Mesodermal cell (in vitro differentiated cells): ENCODE measurements at regions not wholly inside any gene's neighbourhood (a gene's known extent, or its start where the extent isn't known, plus 50 kb on each side); places are given as distances from the start of the nearest gene placed in this dataset.

ENCODE experiments used
- H3K27ac ChIP-seq: 2 replicates; pipeline ENCODE4 v1.7.0; 2013; ENCODE audit warnings: mild to moderate bottlenecking, low read depth, low read length, moderate library complexity; ENCODE audit not compliant: severe bottlenecking
- H3K36me3 ChIP-seq: 2 replicates; pipeline ENCODE4 v1.7.1; 2013; ENCODE audit warnings: mild to moderate bottlenecking, low read length, moderate library complexity; ENCODE audit not compliant: control insufficient read depth, insufficient read depth
- H3K4me1 ChIP-seq: one replicate; pipeline ENCODE4 v1.7.1; 2013; ENCODE audit warnings: mild to moderate bottlenecking, low read length; ENCODE audit not compliant: insufficient read depth, control insufficient read depth, poor library complexity, severe bottlenecking
- H3K4me3 ChIP-seq: 2 replicates; pipeline ENCODE4 v1.7.0; 2013; ENCODE audit warnings: low read length, control low read depth, mild to moderate bottlenecking; ENCODE audit not compliant: insufficient read depth, poor library complexity, severe bottlenecking; ENCODE audit errors: extremely low read depth
- H3K9me3 ChIP-seq: 2 replicates; pipeline ENCODE4 v1.7.1; 2013; ENCODE audit warnings: mild to moderate bottlenecking, low read length, moderate library complexity; ENCODE audit not compliant: control insufficient read depth
- WGBS, 2 experiments: methylation state at CpG; one replicate each; pipeline ENCODE4 v1.1.5; 2013; ENCODE audit warnings: missing lambda C conversion rate in 2 of 2; ENCODE audit not compliant: insufficient coverage in 2 of 2; 5-methylcytosine and 5-hydroxymethylcytosine counted together

- no peaks in the 10 kb centered on the region for H3K36me3 ChIP-seq
- no peak overlapping the region for H3K27ac ChIP-seq
- 86 to 92% methylated on average over 2 of the region's 4 CpGs for WGBS, 2 experiments
- no peak overlapping the region for H3K4me3 ChIP-seq
- H3K9me3 ChIP-seq, result no peaks in the 10 kb centered on the region
- no peaks in the 10 kb centered on the region for H3K4me1 ChIP-seq
Observed at GRCh38 chr4:53813998-53814397, 222.7 kb upstream of the LNX1 start.

- Histone ChIP-seq H3K36me3 (no peaks in the 10 kb centered on the region), H3K4me1 (no peaks in the 10 kb centered on the region), H3K27ac (no peak overlapping the region), H3K9me3 (no peaks in the 10 kb centered on the region), H3K4me3 (no peak overlapping the region)
- 93 to 95% methylated on average over 4 of the region's 4 CpGs for WGBS, 2 experiments
Observed at GRCh38 chr4:53810643-53811042, 219.4 kb upstream of the LNX1 start.

GRCh38 chr4:53809816-53810215 is 218.5 kb upstream of the LNX1 start:
- H3K4me1 ChIP-seq, result no peaks in the 10 kb centered on the region
- 83 to 92% methylated on average over 2 of the region's 3 CpGs for WGBS, 2 experiments
- H3K4me3 ChIP-seq, result no peak overlapping the region
- no peaks in the 10 kb centered on the region for H3K9me3 ChIP-seq
- no peaks in the 10 kb centered on the region for H3K36me3 ChIP-seq
- no peak overlapping the region for H3K27ac ChIP-seq

- Histone ChIP-seq H3K9me3 (no peaks in the 10 kb centered on the region), H3K27ac (no peak overlapping the region), H3K4me1 (no peaks in the 10 kb centered on the region), H3K4me3 (no peak overlapping the region), H3K36me3 (no peaks in the 10 kb centered on the region)
- WGBS, 2 experiments, result 81 to 88% methylated on average over 5 of the region's 5 CpGs
Observed at GRCh38 chr4:53805291-53805690, 214.0 kb upstream of the LNX1 start.

GRCh38 chr4:53804719-53805118 is 213.4 kb upstream of the LNX1 start:
- Histone ChIP-seq H3K9me3 (no peaks in the 10 kb centered on the region), H3K27ac (no peak overlapping the region), H3K36me3 (no peaks in the 10 kb centered on the region), H3K4me1 (no peaks in the 10 kb centered on the region), H3K4me3 (no peak overlapping the region)
- 83 to 100% methylated on average over 1 of the region's 2 CpGs for WGBS, 2 experiments

- Histone ChIP-seq H3K27ac (no peak overlapping the region), H3K9me3 (no peaks in the 10 kb centered on the region), H3K4me3 (no peak overlapping the region), H3K36me3 (no peaks in the 10 kb centered on the region), H3K4me1 (no peaks in the 10 kb centered on the region)
- WGBS, 2 experiments, result 63% methylated on average over 1 of the region's 2 CpGs; no CpG with 5 or more reads in 1 of the 2 experiments
Observed at GRCh38 chr4:53802500-53802899, 211.2 kb upstream of the LNX1 start.

GRCh38 chr4:53801373-53801772 is 210.1 kb upstream of the LNX1 start:
- Histone ChIP-seq H3K4me3 (no peak overlapping the region), H3K9me3 (no peaks in the 10 kb centered on the region), H3K4me1 (no peaks in the 10 kb centered on the region), H3K27ac (no peak overlapping the region), H3K36me3 (no peaks in the 10 kb centered on the region)
- WGBS, 2 experiments, result no CpG with 5 or more reads among the region's 3 CpGs

GRCh38 chr4:53800741-53801140 is 209.5 kb upstream of the LNX1 start:
- H3K4me3 ChIP-seq, result no peak overlapping the region
- WGBS, 2 experiments, result 93 to 100% methylated on average over 2 to 3 of the region's 3 CpGs

GRCh38 chr4:53793096-53793495 is 201.8 kb upstream of the LNX1 start:
- Histone ChIP-seq H3K4me3 (no peak overlapping the region), H3K36me3 (no peaks in the 10 kb centered on the region), H3K4me1 (no peaks in the 10 kb centered on the region), H3K9me3 (no peaks in the 10 kb centered on the region), H3K27ac (no peak overlapping the region)
- 83 to 86% methylated on average over 1 of the region's 4 CpGs for WGBS, 2 experiments

More at GRCh38 chr4:53800741-53801140, 209.5 kb upstream of the LNX1 start:
- no peaks in the 10 kb centered on the region for H3K9me3 ChIP-seq
- H3K4me1 ChIP-seq, result no peaks in the 10 kb centered on the region
- H3K27ac ChIP-seq, result no peak overlapping the region
- H3K36me3 ChIP-seq, result no peaks in the 10 kb centered on the region

GRCh38 chr4:53790286-53790685 is 199.0 kb upstream of the LNX1 start:
- H3K4me1 ChIP-seq, result no peaks in the 10 kb centered on the region
- no peak overlapping the region for H3K4me3 ChIP-seq
- no peak overlapping the region for H3K27ac ChIP-seq
- no peaks in the 10 kb centered on the region for H3K9me3 ChIP-seq
- no peaks in the 10 kb centered on the region for H3K36me3 ChIP-seq

GRCh38 chr4:53788621-53789020 is 197.3 kb upstream of the LNX1 start:
- 80 to 100% methylated on average over 3 of the region's 3 CpGs for WGBS, 2 experiments
- no peaks in the 10 kb centered on the region for H3K36me3 ChIP-seq
- no peak overlapping the region for H3K27ac ChIP-seq
- H3K9me3 ChIP-seq, result no peaks in the 10 kb centered on the region
- no peak overlapping the region for H3K4me3 ChIP-seq
- H3K4me1 ChIP-seq, result no peaks in the 10 kb centered on the region
